ENCODE measurements at regions not wholly inside any gene's neighbourhood (a gene's known extent, or its start where the extent isn't known, plus 50 kb on each side); places are given as distances from the start of the nearest gene placed in this dataset.
"Not testable (repeated sequence)": the region's sequence is repeated elsewhere in the genome, so short reads cannot be mapped to it uniquely, and the experiment has no call there.

- H3K27me3 Mint-ChIP-seq, H3K4me3 Mint-ChIP-seq, POLR2A ChIA-PET, ATAC-seq, DNase-seq, H3K27ac Mint-ChIP-seq: not testable (repeated sequence)
- Mint-ChIP-seq H3K9me3 (peaks cover 10 to 76% (median 40%) of the 10 kb centered on the region in 9 donors), H3K4me1 (peaks cover 2 to 15% (median 8%) of the 10 kb centered on the region in 4 donors), H3K36me3 (peaks cover 0 to 20% (median 16%) of the 10 kb centered on the region in 3 donors)
These were observed 3143.4 kb upstream of the OR11H1 start for GRCh38 chr22:12384612-12385011.

- POLR2A ChIA-PET, H3K27me3 Mint-ChIP-seq, H3K4me3 Mint-ChIP-seq, H3K4me1 Mint-ChIP-seq, ATAC-seq, H3K27ac Mint-ChIP-seq: not testable (repeated sequence)
- H3K9me3 Mint-ChIP-seq = peaks cover 12 to 76% (median 55%) of the 10 kb centered on the region in 9 donors
- H3K36me3 Mint-ChIP-seq = peaks cover 0 to 18% (median 18%) of the 10 kb centered on the region in 3 donors
- peak in 2 of 10 donors; percentile 8 to 58 for DNase-seq
These were observed 3138.9 kb upstream of the OR11H1 start for GRCh38 chr22:12388824-12389800.

GRCh38 chr22:12397270-12397669 is 3130.7 kb upstream of the OR11H1 start:
- Mint-ChIP-seq H3K4me1 (peaks cover 2 to 19% (median 13%) of the 10 kb centered on the region in 4 donors), H3K9me3 (peaks cover under 1 to 54% (median 24%) of the 10 kb centered on the region in 9 donors)
- POLR2A ChIA-PET, H3K4me3 Mint-ChIP-seq, ATAC-seq, H3K27me3 Mint-ChIP-seq, DNase-seq, H3K36me3 Mint-ChIP-seq, H3K27ac Mint-ChIP-seq: not testable (repeated sequence)

- H3K27ac Mint-ChIP-seq, H3K27me3 Mint-ChIP-seq, POLR2A ChIA-PET, ATAC-seq, DNase-seq: not testable (repeated sequence)
- peak overlapping the region in 1 of 10 donors; percentile 7 for H3K4me3 Mint-ChIP-seq
- peaks cover 15 to 49% (median 23%) of the 10 kb centered on the region in 4 donors for H3K4me1 Mint-ChIP-seq
- H3K9me3 Mint-ChIP-seq = peaks cover 12 to 61% (median 32%) of the 10 kb centered on the region in 9 donors
- peaks cover 0 to 11% (median 7%) of the 10 kb centered on the region in 3 donors for H3K36me3 Mint-ChIP-seq
These were observed 3126.1 kb upstream of the OR11H1 start for GRCh38 chr22:12401942-12402341.

- H3K4me1 Mint-ChIP-seq = peaks cover 19 to 51% (median 26%) of the 10 kb centered on the region in 4 donors
These were observed 3125.5 kb upstream of the OR11H1 start for GRCh38 chr22:12402531-12402930.

GRCh38 chr22:12435890-12436289 is 3092.1 kb upstream of the OR11H1 start:
- Mint-ChIP-seq H3K9me3 (peaks cover 7 to 65% (median 23%) of the 10 kb centered on the region in 9 donors), H3K36me3 (peaks cover 0 to 14% (median 3%) of the 10 kb centered on the region in 3 donors)
- H3K27ac Mint-ChIP-seq, ATAC-seq, H3K27me3 Mint-ChIP-seq, H3K4me1 Mint-ChIP-seq, POLR2A ChIA-PET, H3K4me3 Mint-ChIP-seq, DNase-seq: not testable (repeated sequence)

More at GRCh38 chr22:12402531-12402930, 3125.5 kb upstream of the OR11H1 start:
- POLR2A ChIA-PET, H3K27ac Mint-ChIP-seq, ATAC-seq, DNase-seq, H3K27me3 Mint-ChIP-seq: not testable (repeated sequence)
- H3K4me3 Mint-ChIP-seq = peak overlapping the region in 1 of 10 donors; percentile 7
- H3K36me3 Mint-ChIP-seq = peaks cover 0 to 13% (median 12%) of the 10 kb centered on the region in 3 donors
- H3K9me3 Mint-ChIP-seq = peaks cover 8 to 60% (median 32%) of the 10 kb centered on the region in 9 donors

Measured in naive thymus-derived CD8-positive, alpha-beta T cell (primary cell).